ENCODE measurements at regions not wholly inside any gene's neighbourhood (a gene's known extent, or its start where the extent isn't known, plus 50 kb on each side); places are given as distances from the start of the nearest gene placed in this dataset.

GRCh38 chr9:7665874-7666273, 133.7 kb downstream of the DMAC1 start:
- DNase-seq (ENCODE audit: extremely low read depth, low read depth) = no peak
- TF ChIP-seq, protein P1, sequence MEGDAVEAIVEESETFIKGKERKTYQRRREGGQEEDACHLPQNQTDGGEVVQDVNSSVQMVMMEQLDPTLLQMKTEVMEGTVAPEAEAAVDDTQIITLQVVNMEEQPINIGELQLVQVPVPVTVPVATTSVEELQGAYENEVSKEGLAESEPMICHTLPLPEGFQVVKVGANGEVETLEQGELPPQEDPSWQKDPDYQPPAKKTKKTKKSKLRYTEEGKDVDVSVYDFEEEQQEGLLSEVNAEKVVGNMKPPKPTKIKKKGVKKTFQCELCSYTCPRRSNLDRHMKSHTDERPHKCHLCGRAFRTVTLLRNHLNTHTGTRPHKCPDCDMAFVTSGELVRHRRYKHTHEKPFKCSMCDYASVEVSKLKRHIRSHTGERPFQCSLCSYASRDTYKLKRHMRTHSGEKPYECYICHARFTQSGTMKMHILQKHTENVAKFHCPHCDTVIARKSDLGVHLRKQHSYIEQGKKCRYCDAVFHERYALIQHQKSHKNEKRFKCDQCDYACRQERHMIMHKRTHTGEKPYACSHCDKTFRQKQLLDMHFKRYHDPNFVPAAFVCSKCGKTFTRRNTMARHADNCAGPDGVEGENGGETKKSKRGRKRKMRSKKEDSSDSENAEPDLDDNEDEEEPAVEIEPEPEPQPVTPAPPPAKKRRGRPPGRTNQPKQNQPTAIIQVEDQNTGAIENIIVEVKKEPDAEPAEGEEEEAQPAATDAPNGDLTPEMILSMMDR (IDR thresholded peaks at IDR 0.05; ENCODE audit: low read depth, low read length) = no peak

DNA sequence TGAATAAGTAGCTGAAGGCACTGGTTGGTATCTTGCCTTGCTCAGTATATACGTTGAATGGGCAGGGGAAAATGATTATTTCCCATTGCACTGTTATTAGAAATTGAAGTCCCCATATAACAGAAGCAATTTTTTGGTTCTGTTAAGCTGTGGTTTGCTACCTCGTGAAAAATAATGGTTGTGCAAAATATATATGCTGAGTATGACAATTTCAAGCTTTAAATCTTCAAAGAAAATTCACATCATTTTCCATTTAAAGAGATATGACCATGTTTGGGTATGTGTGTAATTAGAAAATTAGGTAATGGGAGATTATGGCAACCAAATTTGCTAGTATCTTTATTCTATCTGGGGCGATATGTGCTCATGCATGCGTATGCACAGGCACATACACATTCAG, 139.8 kb downstream of the DMAC1 start:
- no peak for DNase-seq (ENCODE audit: extremely low read depth, low read depth)
- TF ChIP-seq, protein P1 (IDR thresholded peaks at IDR 0.05; ENCODE audit: low read depth, low read length) = no peak

DNA sequence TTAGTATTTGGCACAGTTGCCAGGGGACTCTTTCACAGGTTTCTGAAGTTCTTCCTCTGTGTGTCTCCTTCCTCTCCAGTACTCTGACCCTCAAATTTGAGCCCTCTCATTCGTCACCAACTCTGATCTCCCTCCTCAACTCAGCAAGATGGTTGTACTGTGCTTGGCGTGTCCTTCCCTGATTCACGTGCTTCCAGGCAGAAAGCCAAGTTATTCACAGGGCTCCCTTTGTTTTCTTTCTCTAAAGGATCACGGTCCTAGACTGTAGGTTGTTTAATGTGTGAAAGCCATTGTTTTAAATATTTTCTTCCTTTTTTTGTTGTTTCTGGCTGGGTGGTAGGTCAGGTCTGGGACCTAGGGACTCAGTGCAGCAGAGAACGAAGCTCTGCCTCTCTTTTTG, 142.9 kb downstream of the DMAC1 start:
- TF ChIP-seq, protein P1 (IDR thresholded peaks at IDR 0.05; ENCODE audit: low read depth, low read length) = no peak
- DNase-seq (ENCODE audit: extremely low read depth, low read depth) = no peak

DNA sequence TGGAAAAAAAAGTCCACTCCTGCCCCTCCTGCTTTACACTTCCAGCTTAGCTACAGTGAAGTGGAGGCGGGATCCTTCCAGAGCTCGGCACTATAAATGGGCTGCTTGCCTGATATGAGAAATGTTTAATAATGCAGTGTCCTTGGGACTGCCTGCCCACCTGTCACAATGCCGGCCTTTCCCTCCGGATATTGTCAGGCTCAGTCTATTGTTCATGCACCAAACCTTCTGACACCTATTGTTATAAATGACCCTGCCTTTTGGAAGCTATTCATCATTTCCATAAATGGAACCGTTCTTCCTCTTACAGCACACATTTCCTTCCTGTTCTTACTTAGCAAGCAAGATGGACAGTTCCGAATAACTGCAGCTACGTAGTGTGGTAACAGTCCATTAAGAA, 146.3 kb downstream of the DMAC1 start:
- TF ChIP-seq, protein P1 (IDR thresholded peaks at IDR 0.05; ENCODE audit: low read depth, low read length) = no peak
- no peak for DNase-seq (ENCODE audit: extremely low read depth, low read depth)

DNA sequence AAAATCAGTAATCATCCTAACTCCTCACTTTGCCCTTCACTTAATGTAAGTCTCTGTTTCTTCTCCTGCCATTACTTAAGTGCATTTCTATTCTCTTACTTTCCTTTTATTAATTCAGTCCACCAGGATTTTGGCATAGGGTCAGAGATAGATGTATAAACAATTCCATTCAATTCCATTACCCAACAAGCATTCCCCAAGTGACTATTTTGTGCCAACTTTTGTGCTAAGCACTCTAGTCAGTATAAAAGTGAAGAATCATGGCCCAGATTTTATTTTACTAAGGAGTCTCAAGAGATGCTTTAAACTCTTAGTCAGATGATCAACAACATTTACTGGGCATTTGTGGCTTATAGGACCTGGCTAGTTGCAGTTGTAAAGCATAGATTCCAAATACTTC, 159.3 kb downstream of the DMAC1 start:
- DNase-seq (ENCODE audit: extremely low read depth, low read depth) = no peak
- TF ChIP-seq, protein P1 (IDR thresholded peaks at IDR 0.05; ENCODE audit: low read depth, low read length) = no peak

DNA sequence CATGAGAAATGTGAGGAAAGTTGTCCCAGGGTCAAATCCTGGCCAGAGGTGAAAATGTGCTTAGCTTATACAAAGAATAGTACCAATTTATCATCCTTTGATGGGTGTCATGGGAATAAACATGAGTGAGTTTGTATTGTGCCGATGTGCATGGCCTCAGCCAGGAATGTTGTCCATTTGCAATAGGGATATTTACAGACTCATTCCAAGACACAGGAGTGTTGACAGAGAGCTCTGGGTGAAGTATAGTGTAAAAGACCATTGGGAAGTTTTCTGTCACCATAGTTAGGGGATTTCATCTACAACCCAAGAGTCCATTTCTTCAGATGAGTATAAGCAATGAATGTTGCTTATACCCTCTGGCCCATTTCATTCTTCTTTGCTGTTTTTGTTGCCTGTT, 160.1 kb downstream of the DMAC1 start:
- TF ChIP-seq, protein P1 (IDR thresholded peaks at IDR 0.05; ENCODE audit: low read depth, low read length) = no peak
- DNase-seq (ENCODE audit: extremely low read depth, low read depth) = no peak

GRCh38 chr9:7636838-7637467, 162.6 kb downstream of the DMAC1 start:
- TF ChIP-seq, protein P1 (IDR thresholded peaks at IDR 0.05; ENCODE audit: low read depth, low read length) = no peak

More at GRCh38 chr9:7636838-7637467, 162.6 kb downstream of the DMAC1 start:
- no peak for DNase-seq (ENCODE audit: extremely low read depth, low read depth)
